Stimulated activated CD8-positive, alpha-beta memory T cell treated with anti-CD3 and anti-CD28 coated beads, Interleukin-12 subunit alpha, Interleukin-12 subunit beta, amount 100 ng/mL, for 1 hour (primary cell): ENCODE measurements at regions not wholly inside any gene's neighbourhood (a gene's known extent, or its start where the extent isn't known, plus 50 kb on each side); places are given as distances from the start of the nearest gene placed in this dataset.

ENCODE experiments used
- DNase-seq: peaks from one replicate; pipeline ENCODE4 v3.0.0-alpha.2; 2020; ENCODE audit warnings: low read depth

DNA sequence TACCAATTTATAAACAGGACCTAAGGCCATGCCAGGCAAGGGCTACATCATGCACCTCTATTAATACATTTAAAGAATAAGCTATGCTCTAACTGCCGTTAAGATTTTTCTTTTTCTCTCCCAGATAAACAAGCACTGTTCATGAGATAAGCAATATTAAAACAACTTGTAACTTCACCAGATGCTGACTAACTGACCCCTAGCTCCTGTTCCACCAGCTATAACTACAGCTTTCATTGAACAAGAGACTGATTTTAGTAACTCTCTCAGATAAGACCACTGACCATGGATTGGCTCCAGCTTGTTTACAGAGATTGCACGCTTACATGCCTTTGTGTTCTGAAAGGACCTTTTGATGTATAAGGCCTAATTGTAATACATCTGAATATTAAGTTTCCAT is 540.7 kb upstream of the NECTIN3 start:
- DNase-seq: no peak

DNA sequence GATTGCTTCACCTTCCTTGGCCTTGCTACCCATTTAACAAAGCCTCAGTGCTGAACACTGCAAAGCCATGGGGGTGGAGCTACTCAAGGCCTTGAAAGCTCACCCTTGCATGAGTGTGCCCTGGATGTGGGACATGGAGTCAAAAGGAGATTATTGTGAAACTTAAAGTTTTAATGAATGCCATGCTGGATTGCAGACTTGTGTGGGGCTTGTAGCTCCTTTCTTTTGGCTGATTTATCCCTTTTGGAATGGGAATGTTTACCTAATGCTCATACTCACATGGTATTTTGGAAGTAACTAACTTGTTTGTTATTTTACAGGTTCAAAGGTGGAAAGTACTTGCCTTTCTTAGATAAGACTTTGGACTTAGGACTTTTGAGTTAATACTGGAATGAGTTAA is 538.5 kb upstream of the NECTIN3 start:
- DNase-seq: no peak

DNA sequence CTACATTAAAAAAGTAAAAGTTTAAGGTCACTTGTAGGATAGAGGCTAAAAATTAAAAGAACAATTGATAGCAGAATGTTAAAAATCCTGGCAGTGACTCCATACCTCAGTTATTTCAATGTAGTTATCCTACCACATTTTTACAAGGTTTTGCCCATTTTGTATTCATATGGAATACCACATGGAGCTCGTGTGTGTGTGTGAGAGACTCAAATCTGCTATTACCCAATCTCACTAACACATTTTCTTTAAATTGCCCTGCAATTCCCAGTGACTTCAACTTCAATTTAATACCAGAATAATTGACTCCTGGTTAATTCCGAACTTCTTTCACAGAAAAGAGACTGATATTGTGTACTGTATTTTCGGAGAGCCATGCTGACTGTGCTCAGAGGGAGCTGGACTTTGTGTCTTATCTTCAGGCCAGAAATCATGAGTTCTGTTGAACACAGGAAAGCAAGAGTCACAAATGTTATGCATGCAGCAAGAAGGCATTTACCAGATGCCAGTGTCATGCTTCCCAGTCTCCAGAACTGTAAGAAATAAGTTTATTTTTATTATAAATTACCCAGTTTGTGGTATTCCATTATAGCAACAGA is 529.0 kb upstream of the NECTIN3 start:
- DNase-seq: no peak

DNA sequence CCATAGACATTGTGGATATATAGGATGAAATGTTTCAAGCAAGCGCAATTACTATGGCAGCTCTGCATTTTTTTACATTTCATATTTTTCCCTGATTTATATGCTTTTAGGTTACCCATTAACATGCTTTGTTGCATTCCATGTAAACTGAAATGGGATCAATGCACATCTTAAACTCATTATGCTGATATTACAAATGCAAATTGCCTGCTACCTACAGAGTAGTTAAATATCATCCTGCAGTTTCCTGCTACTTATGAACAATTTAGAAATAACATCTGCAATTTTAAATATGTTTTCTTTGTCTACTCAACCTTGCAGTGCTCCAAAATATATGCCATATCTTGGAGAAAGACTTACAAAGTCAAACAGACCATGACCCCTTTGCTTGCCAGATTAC is 526.9 kb upstream of the NECTIN3 start:
- DNase-seq: no peak

DNA sequence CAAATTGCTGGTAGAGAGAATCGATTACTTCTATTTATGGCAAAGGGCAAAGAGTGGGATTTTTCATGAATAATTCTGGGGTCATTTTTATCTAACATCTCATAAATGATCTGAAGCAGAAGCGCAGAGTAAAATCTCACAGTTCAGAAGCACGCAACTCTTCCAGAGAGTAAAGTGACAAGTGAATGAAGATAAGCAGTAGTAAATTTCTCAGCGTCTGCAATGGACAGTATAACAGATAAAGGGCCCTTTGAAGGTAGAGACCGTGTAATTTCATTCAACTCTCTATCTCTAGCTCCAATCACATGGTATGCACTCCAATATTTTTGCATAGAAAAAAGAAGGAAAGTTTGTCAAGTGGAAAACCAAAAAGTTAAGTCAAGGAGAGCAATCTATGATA is 521.1 kb upstream of the NECTIN3 start:
- no peak for DNase-seq

DNA sequence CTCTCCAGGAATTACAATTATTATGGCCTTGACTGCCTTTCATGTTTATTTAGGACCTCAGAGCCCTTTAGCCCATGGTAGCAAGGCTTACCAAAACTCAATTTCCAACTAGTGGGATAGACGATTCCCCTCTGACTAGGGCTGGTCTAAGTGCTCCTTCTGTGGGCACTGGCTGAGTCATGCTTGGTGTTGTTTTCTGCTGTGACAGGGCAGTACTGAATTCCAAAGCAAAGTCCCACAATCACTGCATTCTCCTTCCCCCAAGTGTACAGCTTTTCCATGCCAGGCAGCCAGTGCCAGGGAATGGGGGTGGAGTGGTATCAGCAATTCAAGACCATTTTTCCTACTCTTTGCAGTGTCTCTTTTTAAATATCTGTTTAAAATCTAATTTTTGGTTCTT is 509.0 kb upstream of the NECTIN3 start:
- DNase-seq: no peak

DNA sequence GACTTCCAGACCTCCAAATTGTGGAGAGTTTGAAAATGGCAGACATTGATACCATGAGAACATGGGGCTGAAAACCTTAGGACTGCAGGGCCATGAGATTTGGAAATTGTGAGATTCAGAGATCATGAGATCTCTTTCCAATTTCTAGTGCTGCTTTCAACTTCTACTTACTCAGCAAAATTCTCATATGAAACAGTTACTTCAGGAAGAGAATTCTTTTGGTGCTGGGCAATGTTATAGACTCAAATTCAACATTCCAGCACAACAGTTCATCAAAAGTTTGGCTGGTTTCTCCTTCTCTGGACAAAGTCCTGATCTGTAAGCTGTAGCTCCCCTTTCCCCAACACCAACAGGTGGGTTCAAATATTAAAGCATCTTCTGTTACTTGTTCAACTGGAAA is 506.9 kb upstream of the NECTIN3 start:
- DNase-seq: no peak

DNA sequence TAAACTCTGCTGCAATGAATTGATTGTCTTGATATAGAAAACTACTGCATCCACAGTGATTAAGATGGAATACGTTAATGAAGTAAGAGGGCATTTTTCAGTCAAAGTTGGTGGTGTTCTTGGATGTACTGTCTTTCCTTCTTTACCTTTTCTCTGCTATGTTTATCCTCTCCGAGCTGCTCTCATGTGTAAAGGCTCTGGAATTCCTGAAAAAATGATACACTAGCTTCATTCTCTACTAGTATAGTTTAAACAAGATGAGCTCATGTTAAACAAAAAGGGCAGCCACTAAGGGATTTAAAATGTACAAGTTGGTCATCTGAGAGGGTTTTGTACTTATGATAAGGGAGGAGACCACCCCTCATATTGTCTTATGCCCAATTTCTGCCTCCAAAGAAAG is 504.6 kb upstream of the NECTIN3 start:
- no peak for DNase-seq

DNA sequence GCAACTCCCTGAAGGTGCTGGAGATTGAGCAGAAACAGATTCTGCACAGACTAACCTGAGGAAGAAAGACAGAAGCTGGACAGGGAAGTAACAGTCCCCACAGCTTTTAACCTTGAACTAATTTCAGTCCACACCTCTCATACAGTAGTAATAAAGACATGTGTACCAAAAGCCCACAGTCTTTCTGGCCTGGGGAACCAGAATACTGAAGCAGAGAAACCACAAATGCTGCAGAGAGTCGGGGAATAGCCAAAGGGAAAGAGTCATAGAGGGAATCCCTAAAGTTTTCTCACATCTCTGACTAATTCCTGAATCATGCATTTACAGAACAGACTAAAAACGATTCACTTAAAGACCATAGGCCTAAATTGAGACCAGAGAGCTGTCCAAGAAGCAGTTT is 503.4 kb upstream of the NECTIN3 start:
- no peak for DNase-seq

DNA sequence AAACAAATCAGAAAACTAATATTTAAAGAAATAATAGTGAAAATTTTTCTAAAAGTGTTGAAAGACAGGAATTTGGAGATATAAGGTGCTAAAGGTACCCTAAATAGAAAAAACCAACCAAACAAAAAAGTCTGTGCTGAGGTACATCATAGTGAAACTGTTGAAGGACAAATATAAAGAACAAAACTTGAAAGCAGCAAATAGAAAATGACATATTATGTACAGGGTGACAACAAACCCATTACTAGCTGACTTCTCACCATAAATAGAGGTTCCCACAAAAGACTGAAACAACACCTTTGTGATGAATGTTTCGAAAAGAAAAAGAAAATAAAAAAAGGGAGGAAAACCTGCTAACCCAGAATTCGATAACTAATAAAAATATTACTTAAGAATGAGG is 502.5 kb upstream of the NECTIN3 start:
- DNase-seq: no peak

DNA sequence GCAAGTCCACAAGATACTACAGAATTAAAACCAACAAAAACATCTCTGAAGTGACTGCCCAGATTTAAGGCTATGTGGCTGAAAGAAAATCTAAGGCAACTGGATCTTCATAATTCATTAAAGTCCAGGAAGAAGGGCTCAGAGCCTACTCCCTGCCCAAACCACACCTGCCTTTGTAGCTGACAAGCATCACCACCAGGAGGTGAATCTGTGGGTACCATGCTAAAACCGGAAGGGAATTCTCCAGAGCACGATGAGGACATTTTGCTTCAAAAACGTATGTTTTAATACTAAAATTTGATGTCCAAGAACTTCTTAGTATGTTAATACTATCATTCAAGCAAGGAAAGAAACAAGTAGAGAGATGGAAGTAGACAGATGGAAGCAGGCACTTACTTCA is 495.9 kb upstream of the NECTIN3 start:
- no peak for DNase-seq

DNA sequence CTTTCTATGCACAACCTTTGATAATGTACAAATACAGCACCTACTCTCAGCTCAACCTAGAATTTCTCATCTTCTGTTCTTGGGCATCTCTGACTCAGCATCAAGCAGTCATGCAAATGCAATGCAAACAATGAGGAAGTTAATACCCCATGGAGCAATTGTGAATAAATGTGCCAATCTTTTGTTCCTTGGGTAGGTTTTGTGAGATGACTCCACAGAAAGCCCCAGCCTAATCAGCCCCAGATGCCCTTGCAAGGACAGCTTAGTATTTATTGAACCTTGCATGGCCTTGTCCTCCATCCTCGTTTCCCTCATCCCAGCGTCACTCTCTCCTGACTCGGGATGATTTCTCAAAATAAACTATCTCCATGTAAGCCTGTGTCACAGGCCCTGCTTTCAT is 494.7 kb upstream of the NECTIN3 start:
- DNase-seq: no peak

DNA sequence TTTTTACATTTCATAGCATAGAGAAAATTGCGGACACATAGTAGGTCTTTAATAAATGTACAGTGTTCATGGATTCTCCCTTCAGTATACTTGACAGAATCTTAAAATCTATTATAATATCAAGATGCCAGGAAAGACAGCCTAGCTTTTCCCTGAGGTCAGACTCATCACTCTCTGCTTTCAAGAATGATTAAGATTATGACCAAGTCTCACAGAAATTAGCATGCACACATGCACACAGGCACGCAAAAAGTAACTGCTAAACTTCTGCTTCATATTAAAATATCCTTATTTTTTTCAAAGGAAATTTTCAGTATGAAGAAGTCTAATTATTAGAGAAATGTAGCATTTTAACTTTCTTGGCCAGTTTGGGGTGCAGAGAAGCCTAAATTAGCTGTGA is 493.8 kb upstream of the NECTIN3 start:
- no peak for DNase-seq

DNA sequence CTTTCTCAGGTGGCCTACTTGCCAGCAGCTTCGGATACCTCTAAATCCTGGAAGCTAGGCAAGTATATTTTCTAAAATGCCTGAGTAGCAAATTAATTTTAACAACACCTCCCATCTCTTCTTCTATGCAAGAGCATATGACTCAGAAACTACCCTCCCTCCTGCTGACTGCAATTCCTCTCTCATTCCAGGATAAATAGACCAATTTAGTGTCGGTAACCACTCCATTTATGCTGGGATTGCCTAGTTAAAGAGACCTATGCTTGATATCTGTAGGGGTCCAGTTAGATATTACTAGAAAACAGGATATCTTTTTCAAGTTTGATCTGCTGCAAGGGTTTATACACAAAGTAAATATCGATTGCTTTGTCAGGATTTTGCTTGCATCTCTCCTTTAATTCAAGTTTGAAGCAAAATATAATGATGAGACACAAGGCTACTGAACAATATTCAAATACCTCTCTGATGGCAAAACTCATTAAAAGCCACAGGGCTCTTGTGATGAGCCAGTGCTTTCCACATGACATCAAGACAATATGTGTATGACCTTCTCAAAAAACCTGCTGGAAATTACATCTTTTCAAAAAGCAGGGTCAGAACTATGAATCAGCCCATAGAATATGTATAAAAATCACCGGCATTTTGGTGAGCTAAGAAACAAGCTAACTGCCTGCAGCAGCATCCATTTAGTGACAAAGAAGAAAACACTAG is 491.6 kb upstream of the NECTIN3 start:
- no peak for DNase-seq

DNA sequence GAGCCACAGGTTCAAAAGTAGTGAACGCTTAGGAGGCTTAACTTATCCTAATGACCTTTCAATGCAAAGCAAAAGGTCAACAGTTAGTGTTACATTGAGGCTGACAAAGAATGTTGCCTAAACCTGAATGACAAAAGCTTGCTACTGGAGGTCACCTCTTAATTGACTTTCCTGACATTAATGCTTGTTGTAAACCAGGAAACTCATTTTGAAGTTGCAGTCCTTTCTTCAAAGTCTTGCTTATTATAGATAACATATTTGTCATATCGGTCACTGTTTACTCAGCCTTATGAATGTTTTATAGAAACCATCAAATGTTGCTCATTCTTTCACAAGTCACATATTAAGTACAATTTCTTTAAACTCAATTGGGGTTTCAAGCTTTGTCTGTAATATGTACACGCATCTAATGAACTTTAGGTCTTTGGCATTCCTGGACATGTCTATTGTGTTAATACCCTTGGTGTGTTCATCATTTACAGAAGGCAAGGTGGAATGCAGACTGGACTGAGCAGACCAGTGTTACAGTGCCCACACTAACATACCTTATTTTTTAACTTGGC is 488.2 kb upstream of the NECTIN3 start:
- DNase-seq: no peak

DNA sequence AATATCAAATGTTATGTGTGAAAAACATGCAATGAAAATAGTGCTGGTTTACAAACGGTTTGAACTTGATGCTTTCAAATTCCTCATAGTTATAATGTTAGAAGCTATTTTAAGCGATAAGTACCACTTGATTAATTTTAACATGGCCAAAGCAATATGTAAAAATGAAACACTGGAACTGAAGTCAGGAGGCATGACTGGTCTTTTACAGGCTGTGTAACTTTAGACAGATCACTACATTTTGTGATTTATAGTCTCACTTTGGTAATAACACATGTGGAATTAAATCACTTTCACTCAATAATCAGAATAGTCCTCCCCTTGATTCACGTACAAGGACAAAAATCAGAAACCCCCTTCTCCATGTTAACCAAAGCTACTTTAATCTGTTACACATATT is 482.7 kb upstream of the NECTIN3 start:
- DNase-seq: no peak

DNA sequence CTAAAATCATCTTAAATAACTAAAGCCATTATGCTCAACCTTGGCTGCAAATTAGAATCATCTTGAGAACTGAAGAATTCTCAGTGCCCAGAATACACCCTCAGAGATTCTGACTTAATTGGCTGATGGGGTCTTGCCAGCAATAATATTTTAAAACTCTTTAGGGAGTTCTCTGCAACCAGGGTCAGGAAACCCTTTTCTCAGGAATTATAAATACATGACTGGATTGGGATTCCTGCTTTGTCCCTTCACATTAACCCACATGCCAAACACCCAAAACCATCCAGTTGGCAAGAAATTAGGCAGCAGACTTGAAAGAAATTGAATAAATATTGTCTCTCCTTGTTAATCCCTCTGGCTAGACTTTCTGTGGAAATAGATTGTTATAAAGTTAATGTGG is 482.3 kb upstream of the NECTIN3 start:
- no peak for DNase-seq

DNA sequence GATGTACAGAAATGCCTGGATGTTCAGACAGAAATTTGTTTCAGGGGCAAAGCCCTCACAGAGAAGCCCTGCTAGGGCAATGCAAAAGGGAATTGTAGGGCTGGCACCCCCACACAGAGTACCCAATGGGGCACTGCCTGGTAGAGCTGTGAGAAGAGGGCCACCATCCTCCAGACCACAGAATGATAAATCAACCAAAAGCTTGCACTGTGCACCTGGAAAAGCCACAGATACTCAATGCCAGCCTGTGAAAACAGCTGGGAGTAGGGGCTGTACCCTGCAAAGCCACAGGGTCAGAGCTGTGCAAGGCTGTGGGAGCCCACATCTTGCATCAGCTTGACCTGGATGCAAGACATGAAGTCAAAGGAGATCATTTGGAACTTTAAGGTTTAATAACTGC is 477.9 kb upstream of the NECTIN3 start:
- no peak for DNase-seq

DNA sequence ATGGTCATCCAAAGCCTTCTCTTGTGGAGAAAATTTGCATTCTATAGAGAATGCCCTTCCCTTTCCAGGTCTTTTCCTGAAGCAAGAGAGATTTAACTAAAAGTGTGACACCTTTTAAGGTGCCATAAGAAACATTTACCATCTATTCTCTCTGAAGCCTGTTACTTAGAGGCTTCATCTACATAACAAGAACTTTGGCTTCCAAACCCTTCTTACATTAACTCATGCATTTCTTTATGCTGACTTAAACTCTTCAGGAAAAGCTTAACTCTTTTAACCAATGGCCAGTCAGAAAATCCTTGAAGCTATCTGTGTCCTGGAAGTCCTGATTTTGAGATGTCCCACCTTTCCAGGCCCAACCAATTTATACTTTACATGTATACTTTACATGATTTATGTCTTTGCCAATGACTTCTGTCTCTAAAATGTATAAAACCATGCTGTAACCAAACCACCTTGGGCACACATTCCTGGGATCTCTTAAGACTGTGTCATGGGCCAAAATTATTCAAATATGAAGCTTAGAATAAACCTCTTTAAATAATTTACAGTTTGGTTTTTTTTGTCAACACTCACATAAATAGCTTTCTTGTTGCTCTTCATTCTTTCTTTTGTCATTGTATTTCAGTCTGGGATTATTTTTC is 472.6 kb upstream of the NECTIN3 start:
- no peak for DNase-seq

DNA sequence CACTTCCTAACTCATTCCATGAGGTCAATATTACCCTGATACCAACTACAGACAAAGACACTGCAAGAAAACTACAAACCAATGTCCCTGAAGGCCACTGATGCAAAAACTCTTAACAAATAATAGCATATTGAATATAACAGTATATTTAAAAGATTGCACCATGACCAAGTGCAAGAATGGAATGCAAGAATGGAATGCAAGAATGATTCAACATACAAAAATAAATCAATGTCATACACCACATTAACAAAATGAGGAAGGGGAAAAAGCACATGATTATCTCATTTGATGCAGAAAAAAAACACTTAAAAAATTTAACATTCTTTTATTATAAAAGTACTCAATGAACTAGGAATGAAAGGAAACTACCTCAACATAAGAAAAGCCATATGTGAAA is 463.1 kb upstream of the NECTIN3 start:
- DNase-seq: no peak

DNA sequence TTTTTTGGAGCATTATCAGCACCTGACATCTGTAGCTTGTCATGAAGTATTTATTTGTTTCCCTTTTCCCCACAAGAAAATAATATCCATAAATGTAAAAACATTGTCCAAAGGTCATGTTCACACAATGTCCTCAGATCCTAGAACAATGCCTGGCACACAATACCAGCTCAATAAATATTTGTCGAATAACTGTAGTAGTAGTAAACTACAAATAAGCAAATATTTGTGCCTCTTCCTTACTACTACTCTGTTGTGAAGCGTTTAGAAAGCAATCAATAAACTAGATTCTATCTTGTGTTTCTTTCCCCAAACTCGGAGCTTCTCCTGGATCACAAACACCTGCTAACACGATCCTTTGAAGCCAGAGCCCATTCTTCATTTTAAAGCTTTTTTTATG is 459.6 kb upstream of the NECTIN3 start:
- DNase-seq: no peak

DNA sequence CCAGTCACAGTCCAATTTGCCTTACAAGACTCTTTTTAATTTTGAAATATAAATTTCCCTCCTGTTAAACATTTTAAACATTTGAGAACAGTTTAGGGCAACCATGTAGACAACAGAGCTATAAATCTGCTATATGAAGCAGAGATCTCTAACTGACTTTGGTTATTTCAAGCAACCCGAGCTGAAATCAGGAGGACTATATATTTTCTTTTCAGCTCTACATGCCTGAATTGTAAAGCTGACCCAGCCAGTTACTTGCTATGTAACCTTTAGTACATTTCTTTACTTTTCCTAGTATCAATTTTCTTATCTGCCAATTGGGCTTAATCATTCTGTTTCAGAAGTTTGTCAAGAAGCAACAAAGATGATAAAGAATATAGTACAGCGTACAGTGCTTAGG is 457.4 kb upstream of the NECTIN3 start:
- no peak for DNase-seq

DNA sequence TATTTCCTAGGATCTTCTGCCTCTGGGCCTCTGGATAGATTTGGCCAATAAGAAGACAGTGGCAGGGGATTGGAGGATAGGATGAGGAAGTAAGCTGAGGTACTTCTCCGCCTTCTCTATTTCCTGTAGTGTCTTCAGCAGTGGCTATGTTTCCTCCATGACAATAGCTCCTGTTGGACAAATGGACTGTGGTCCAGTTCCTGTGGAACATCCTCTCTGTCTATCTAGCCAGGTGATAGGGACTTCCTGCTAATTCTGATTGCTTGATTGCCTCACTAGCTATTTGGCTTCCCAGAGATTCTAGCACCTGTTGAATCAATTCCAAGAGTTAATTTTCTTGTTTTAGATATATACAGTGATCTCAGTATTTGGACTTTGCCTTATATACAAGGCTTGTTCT is 456.2 kb upstream of the NECTIN3 start:
- no peak for DNase-seq
